CD14-positive monocyte (primary cell): ENCODE measurements at regions not wholly inside any gene's neighbourhood (a gene's known extent, or its start where the extent isn't known, plus 50 kb on each side); places are given as distances from the start of the nearest gene placed in this dataset.

Experiments used
- DNase-seq, 3 donors: peaks; one replicate each; pipeline ENCODE4 v3.0.0-alpha.2; 2011 to 2022
- H2AFZ ChIP-seq: 2 replicates; pipeline ENCODE4 v1.6.0; 2012; ENCODE audit warnings: mild to moderate bottlenecking, low read depth, low read length, inconsistent platforms; ENCODE audit not compliant: insufficient read depth, poor library complexity, severe bottlenecking
- H3K27ac ChIP-seq, 2 donors: 1 replicate in 1 of 2; 2 replicates in 1 of 2; pipeline ENCODE4 v1.5.1; 2012 to 2013; ENCODE audit warnings: low read length in 2 of 2, control low read depth in 1 of 2, inconsistent platforms in 1 of 2, low read depth in 1 of 2, mild to moderate bottlenecking in 1 of 2
- H3K27me3 ChIP-seq, 2 donors: one replicate each; pipeline versions ENCODE4 v1.6.0 to v1.6.1; 2011 to 2013; ENCODE audit warnings: low read length in 2 of 2; ENCODE audit not compliant: control insufficient read depth in 2 of 2, insufficient read depth in 2 of 2
- H3K36me3 ChIP-seq, 2 donors: replicated peaks in 1 of 2; 1 replicate in 1 of 2; 2 replicates in 1 of 2; pipeline versions ENCODE4 v1.5.1 to v1.6.1; 2012 to 2013; ENCODE audit warnings: low read length in 2 of 2, control low read depth in 1 of 2, inconsistent platforms in 1 of 2, mild to moderate bottlenecking in 1 of 2; ENCODE audit not compliant: insufficient read depth in 2 of 2, control insufficient read depth in 1 of 2
- H3K4me1 ChIP-seq, 2 donors: 1 replicate in 1 of 2; 2 replicates in 1 of 2; pipeline versions ENCODE4 v1.5.1 to v1.6.1; 2012 to 2013; ENCODE audit warnings: low read length in 2 of 2, control low read depth in 1 of 2, inconsistent platforms in 1 of 2, mild to moderate bottlenecking in 1 of 2, moderate library complexity in 1 of 2; ENCODE audit not compliant: insufficient read depth in 2 of 2, control insufficient read depth in 1 of 2
- H3K4me2 ChIP-seq: replicated peaks from 2 replicates; pipeline ENCODE3; 2012; ENCODE audit warnings: low read length, moderate library complexity, mild to moderate bottlenecking; ENCODE audit not compliant: poor library complexity, severe bottlenecking; ENCODE audit errors: extremely low read depth
- H3K4me3 ChIP-seq, 3 experiments: fragments of 200-600 bp in 1 of 3; sonication (generic) in 1 of 3; replicated peaks in 1 of 3; 1 replicate in 2 of 3; 2 replicates in 1 of 3; pipeline ENCODE4 v1.5.1; 2011 to 2013; ENCODE audit warnings: low read length in 3 of 3, mild to moderate bottlenecking in 3 of 3, control low read depth in 2 of 3, low read depth in 2 of 3, inconsistent platforms in 1 of 3, moderate library complexity in 1 of 3
- H3K79me2 ChIP-seq: 2 replicates; pipeline ENCODE4 v1.6.0; 2012; ENCODE audit warnings: mild to moderate bottlenecking, control low read depth, inconsistent platforms, low read length, moderate library complexity; ENCODE audit not compliant: insufficient read depth
- H3K9ac ChIP-seq: 2 replicates; pipeline ENCODE4 v1.6.0; 2017; ENCODE audit warnings: low read length, mild to moderate bottlenecking; ENCODE audit not compliant: insufficient read depth, poor library complexity, severe bottlenecking
- H3K9me3 ChIP-seq, 2 donors: replicated peaks in 1 of 2; 1 replicate in 1 of 2; 2 replicates in 1 of 2; pipeline versions ENCODE4 v1.5.1 to v1.6.1; 2012 to 2013; ENCODE audit warnings: low read length in 2 of 2, control low read depth in 1 of 2; ENCODE audit not compliant: control insufficient read depth in 1 of 2, insufficient read depth in 1 of 2
- H4K20me1 ChIP-seq: 2 replicates; pipeline ENCODE4 v1.6.0; 2012; ENCODE audit warnings: mild to moderate bottlenecking, low read length, control low read depth, moderate library complexity; ENCODE audit not compliant: insufficient read depth
- H3K27ac Mint-ChIP-seq, 7 donors: one replicate each; pipeline ENCODE4 v1.8.0; 2020; ENCODE audit warnings: mild to moderate bottlenecking in 7 of 7, mixed read lengths in 7 of 7, moderate library complexity in 6 of 7, inconsistent platforms in 2 of 7
- H3K27me3 Mint-ChIP-seq, 3 donors: one replicate each; pipeline ENCODE4 v1.8.0; 2021 to 2022; ENCODE audit warnings: low read depth in 3 of 3, mild to moderate bottlenecking in 3 of 3, mixed read lengths in 3 of 3, moderate library complexity in 3 of 3, inconsistent platforms in 1 of 3
- H3K36me3 Mint-ChIP-seq, 2 donors: one replicate each; pipeline ENCODE4 v1.8.0; 2020; ENCODE audit warnings: mixed read lengths in 2 of 2, inconsistent platforms in 1 of 2, mild to moderate bottlenecking in 1 of 2
- H3K4me1 Mint-ChIP-seq: one replicate; pipeline ENCODE4 v1.8.0; 2020; ENCODE audit warnings: mild to moderate bottlenecking, mixed read lengths
- H3K4me3 Mint-ChIP-seq, 2 donors: one replicate each; pipeline ENCODE4 v1.8.0; 2020; ENCODE audit warnings: mild to moderate bottlenecking in 2 of 2, mixed read lengths in 2 of 2, moderate library complexity in 1 of 2
- H3K9me3 Mint-ChIP-seq, 7 donors: one replicate each; pipeline ENCODE4 v1.8.0; 2020 to 2022; ENCODE audit warnings: mixed read lengths in 7 of 7, mild to moderate bottlenecking in 6 of 7, moderate library complexity in 6 of 7, inconsistent platforms in 2 of 7
- CTCF ChIP-seq: fragments of 200-600 bp; IDR thresholded peaks from one replicate; pipeline ENCODE4 v1.8.0; 2022; ENCODE audit warnings: antibody characterized with exemption, mild to moderate bottlenecking
- WGBS: methylation state at CpG from one replicate; pipeline ENCODE4 v1.1.5; 2013; ENCODE audit warnings: missing lambda C conversion rate; ENCODE audit not compliant: insufficient coverage; 5-methylcytosine and 5-hydroxymethylcytosine counted together
- intact Hi-C, 2 donors: fragments of 100-400 bp; cut with micrococcal nuclease; formaldehyde crosslinking; loops; one replicate each; pipeline versions ENCODE4 v1.15.0 to v1.15.1; 2023

GRCh38 chr2:173739006-173739405 is 226.2 kb downstream of the SP3 start:
- Histone ChIP-seq H3K9me3 (peaks cover 0 to 3% of the 10 kb centered on the region in 2 donors), H4K20me1 (no peaks in the 10 kb centered on the region), H3K9ac (no peak overlapping the region), H3K79me2 (no peaks in the 10 kb centered on the region), H2AFZ (no peak overlapping the region), H3K27ac (no peak overlapping the region), H3K36me3 (no peaks in the 10 kb centered on the region), H3K4me1 (no peaks in the 10 kb centered on the region), H3K4me2 (no peak overlapping the region), H3K4me3 (no peak overlapping the region), H3K27me3 (peaks cover 0 to 1% of the 10 kb centered on the region in 2 donors)
- TF ChIP-seq CTCF = no peak
- H3K4me1 Mint-ChIP-seq = no peaks in the 10 kb centered on the region
- H3K27me3 Mint-ChIP-seq = peaks cover 2 to 16% (median 13%) of the 10 kb centered on the region in 3 donors
- H3K4me3 Mint-ChIP-seq = no peak overlapping the region
- WGBS = 80% methylated on average over 2 of the region's 5 CpGs
- intact Hi-C loops = no loop called here
- peaks cover 0 to 3% of the 10 kb centered on the region in 2 donors for H3K36me3 Mint-ChIP-seq
- H3K27ac Mint-ChIP-seq = no peak overlapping the region
- H3K9me3 Mint-ChIP-seq = peaks cover 4 to 17% (median 11%) of the 10 kb centered on the region in 7 donors
- DNase-seq = no peak

GRCh38 chr2:173740639-173741038 is 224.5 kb downstream of the SP3 start:
- Histone ChIP-seq H4K20me1 (no peaks in the 10 kb centered on the region), H3K36me3 (no peaks in the 10 kb centered on the region), H2AFZ (no peak overlapping the region), H3K4me2 (no peak overlapping the region), H3K27ac (no peak overlapping the region), H3K4me1 (no peaks in the 10 kb centered on the region), H3K79me2 (no peaks in the 10 kb centered on the region), H3K9ac (no peak overlapping the region), H3K9me3 (peaks cover 0 to 3% of the 10 kb centered on the region in 2 donors), H3K27me3 (peaks cover 0 to 2% of the 10 kb centered on the region in 2 donors), H3K4me3 (no peak overlapping the region)
- H3K27me3 Mint-ChIP-seq = peaks cover 8 to 18% (median 14%) of the 10 kb centered on the region in 3 donors
- no peaks in the 10 kb centered on the region for H3K4me1 Mint-ChIP-seq
- H3K27ac Mint-ChIP-seq = no peak overlapping the region
- WGBS = 100% methylated on average over 1 of the region's 5 CpGs
- H3K9me3 Mint-ChIP-seq = peaks cover 4 to 17% (median 11%) of the 10 kb centered on the region in 7 donors
- no peak overlapping the region for H3K4me3 Mint-ChIP-seq
- DNase-seq = no peak
- intact Hi-C loops = no loop called here
- H3K36me3 Mint-ChIP-seq = peaks cover 0 to 3% of the 10 kb centered on the region in 2 donors
- TF ChIP-seq CTCF = no peak
